Ishikawa (cell line): ENCODE measurements at regions not wholly inside any gene's neighbourhood (a gene's known extent, or its start where the extent isn't known, plus 50 kb on each side); places are given as distances from the start of the nearest gene placed in this dataset.

ENCODE experiments used
- CEBPB ChIP-seq: IDR thresholded peaks from 2 replicates; pipeline ENCODE4 v1.6.1; 2012
- CREB1 ChIP-seq: IDR thresholded peaks from 2 replicates; pipeline ENCODE4 v1.6.1; 2012; ENCODE audit warnings: low read depth
- EGR1 ChIP-seq: IDR thresholded peaks from 2 replicates; pipeline ENCODE4 v1.6.1; 2012
- EP300 ChIP-seq: IDR thresholded peaks from 2 replicates; pipeline ENCODE4 v1.6.1; 2012; ENCODE audit warnings: borderline replicate concordance
- FOXM1 ChIP-seq: IDR thresholded peaks from 2 replicates; pipeline ENCODE4 v1.6.1; 2012; ENCODE audit warnings: low read depth, borderline replicate concordance
- MAX ChIP-seq: IDR thresholded peaks from 2 replicates; pipeline ENCODE4 v1.6.1; 2012
- NFIC ChIP-seq: IDR thresholded peaks from 2 replicates; pipeline ENCODE4 v1.6.1; 2012
- RAD21 ChIP-seq: IDR thresholded peaks from 2 replicates; pipeline ENCODE4 v1.6.1; 2012; ENCODE audit warnings: low read depth
- TAF1 ChIP-seq: IDR thresholded peaks from 2 replicates; pipeline ENCODE4 v1.6.1; 2012; ENCODE audit warnings: low read depth, mild to moderate bottlenecking
- TCF12 ChIP-seq: IDR thresholded peaks from 2 replicates; pipeline ENCODE4 v1.6.1; 2012; ENCODE audit warnings: low read depth
- TEAD4 ChIP-seq: IDR thresholded peaks from 2 replicates; pipeline ENCODE4 v1.6.1; 2012
- USF1 ChIP-seq: IDR thresholded peaks from 2 replicates; pipeline ENCODE4 v1.6.1; 2012
- YY1 ChIP-seq: IDR thresholded peaks from 2 replicates; pipeline ENCODE4 v1.6.1; 2012; ENCODE audit warnings: low read depth
- ZBTB7A ChIP-seq: IDR thresholded peaks from 2 replicates; pipeline ENCODE4 v1.6.1; 2012; ENCODE audit warnings: low read depth
- TF ChIP-seq, protein P1 (sequence below): IDR thresholded peaks from 2 replicates; pipeline ENCODE4 v1.6.1; 2012; ENCODE audit warnings: low read depth, mild to moderate bottlenecking

DNA sequence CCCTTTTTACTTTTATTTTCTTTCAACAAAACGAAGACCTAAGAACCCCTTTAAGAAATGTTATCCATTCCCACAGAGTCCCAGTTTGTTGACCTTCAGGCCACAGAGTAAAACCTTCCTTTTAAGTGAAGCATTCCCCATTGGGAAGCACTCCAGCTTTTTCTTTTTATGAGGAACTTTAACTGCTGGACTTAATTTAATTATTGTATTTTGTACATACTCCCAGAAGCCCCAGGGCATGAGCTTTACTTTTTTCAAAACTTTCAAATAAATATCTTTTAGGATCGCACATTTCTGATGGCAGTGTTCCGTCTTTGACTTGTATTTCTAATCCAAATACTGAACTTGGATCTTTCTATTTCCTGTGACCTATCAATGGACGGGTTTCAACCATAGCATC is 68.9 kb downstream of the ZIC5 start:
- TF ChIP-seq EP300 (no peak), CREB1 (no peak), TEAD4 (no peak), RAD21 (no peak), ZBTB7A (no peak)

DNA sequence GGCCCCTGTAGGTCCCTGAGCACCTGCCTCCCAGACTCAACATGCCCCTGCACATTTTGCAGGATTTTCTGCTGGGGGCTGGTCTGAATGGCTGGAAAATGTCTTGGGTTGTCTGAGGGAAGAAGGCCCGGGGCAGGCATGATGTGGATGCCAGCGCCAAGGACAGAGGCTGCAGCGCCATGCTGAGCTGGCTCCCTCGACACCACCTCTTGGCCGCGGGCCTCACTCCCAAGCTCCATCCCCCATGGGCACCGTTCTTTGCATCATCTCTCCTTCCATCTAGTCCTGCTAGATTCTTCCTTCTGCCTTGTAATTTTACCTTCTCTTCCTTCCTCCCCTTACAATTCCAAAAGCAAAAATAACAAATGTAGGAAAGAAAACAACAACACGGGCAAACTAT is 70.6 kb downstream of the ZIC5 start:
- TF ChIP-seq FOXM1 (no peak), ZBTB7A (no peak), EGR1 (no peak), CEBPB (no peak), TCF12 (no peak), EP300 (no peak), NFIC (no peak), CREB1 (no peak), TAF1 (no peak), MAX (no peak), TEAD4 (no peak), USF1 (no peak), RAD21 (no peak), YY1 (no peak)
- TF ChIP-seq, protein P1, sequence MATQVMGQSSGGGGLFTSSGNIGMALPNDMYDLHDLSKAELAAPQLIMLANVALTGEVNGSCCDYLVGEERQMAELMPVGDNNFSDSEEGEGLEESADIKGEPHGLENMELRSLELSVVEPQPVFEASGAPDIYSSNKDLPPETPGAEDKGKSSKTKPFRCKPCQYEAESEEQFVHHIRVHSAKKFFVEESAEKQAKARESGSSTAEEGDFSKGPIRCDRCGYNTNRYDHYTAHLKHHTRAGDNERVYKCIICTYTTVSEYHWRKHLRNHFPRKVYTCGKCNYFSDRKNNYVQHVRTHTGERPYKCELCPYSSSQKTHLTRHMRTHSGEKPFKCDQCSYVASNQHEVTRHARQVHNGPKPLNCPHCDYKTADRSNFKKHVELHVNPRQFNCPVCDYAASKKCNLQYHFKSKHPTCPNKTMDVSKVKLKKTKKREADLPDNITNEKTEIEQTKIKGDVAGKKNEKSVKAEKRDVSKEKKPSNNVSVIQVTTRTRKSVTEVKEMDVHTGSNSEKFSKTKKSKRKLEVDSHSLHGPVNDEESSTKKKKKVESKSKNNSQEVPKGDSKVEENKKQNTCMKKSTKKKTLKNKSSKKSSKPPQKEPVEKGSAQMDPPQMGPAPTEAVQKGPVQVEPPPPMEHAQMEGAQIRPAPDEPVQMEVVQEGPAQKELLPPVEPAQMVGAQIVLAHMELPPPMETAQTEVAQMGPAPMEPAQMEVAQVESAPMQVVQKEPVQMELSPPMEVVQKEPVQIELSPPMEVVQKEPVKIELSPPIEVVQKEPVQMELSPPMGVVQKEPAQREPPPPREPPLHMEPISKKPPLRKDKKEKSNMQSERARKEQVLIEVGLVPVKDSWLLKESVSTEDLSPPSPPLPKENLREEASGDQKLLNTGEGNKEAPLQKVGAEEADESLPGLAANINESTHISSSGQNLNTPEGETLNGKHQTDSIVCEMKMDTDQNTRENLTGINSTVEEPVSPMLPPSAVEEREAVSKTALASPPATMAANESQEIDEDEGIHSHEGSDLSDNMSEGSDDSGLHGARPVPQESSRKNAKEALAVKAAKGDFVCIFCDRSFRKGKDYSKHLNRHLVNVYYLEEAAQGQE, result no peak

GRCh38 chr13:99898421-99898820 is 73.1 kb downstream of the ZIC5 start:
- no peak for TF ChIP-seq MAX
- no peak for TF ChIP-seq TEAD4
- TF ChIP-seq FOXM1, result no peak
- TF ChIP-seq, protein P1, result no peak
- TF ChIP-seq EGR1, result no peak
- TF ChIP-seq RAD21, result no peak
- TF ChIP-seq TAF1, result no peak
- no peak for TF ChIP-seq YY1
- no peak for TF ChIP-seq CREB1
- TF ChIP-seq EP300, result no peak
- no peak for TF ChIP-seq CEBPB

- TF ChIP-seq TEAD4 (no peak), TCF12 (no peak), ZBTB7A (no peak), NFIC (no peak), FOXM1 (no peak), CEBPB (no peak), USF1 (no peak), TAF1 (no peak), CREB1 (no peak), MAX (no peak), EGR1 (no peak), EP300 (no peak), YY1 (no peak), RAD21 (no peak)
- TF ChIP-seq, protein P1, result no peak
Measured at GRCh38 chr13:99897076-99897440, 74.5 kb downstream of the ZIC5 start.
